Thymus (tissue), 11 donors: ENCODE measurements at regions not wholly inside any gene's neighbourhood (a gene's known extent, or its start where the extent isn't known, plus 50 kb on each side); places are given as distances from the start of the nearest gene placed in this dataset.

ENCODE experiments used
- DNase-seq, 9 donors: peaks; one replicate each; pipeline ENCODE4 v3.0.0-alpha.2; 2013; ENCODE audit warnings: low spot score in 9 of 9, low read depth in 6 of 9, missing footprints in 1 of 9
- H3K27ac ChIP-seq, 2 donors: one replicate each; pipeline ENCODE4 v1.5.1; 2013; ENCODE audit warnings: control low read depth in 1 of 2, low read depth in 1 of 2, low read length in 1 of 2, mild to moderate bottlenecking in 1 of 2, moderate library complexity in 1 of 2
- H3K27me3 ChIP-seq, 2 donors: one replicate each; pipeline ENCODE4 v1.5.1; 2013; ENCODE audit warnings: low read length in 1 of 2; ENCODE audit not compliant: control insufficient read depth in 2 of 2, insufficient read depth in 1 of 2
- H3K36me3 ChIP-seq, 2 donors: one replicate each; pipeline ENCODE4 v1.5.1; 2013; ENCODE audit warnings: low read length in 1 of 2, mild to moderate bottlenecking in 1 of 2, moderate library complexity in 1 of 2; ENCODE audit not compliant: control insufficient read depth in 2 of 2, insufficient read depth in 2 of 2
- H3K4me1 ChIP-seq, 2 donors: one replicate each; pipeline ENCODE4 v1.5.1; 2013; ENCODE audit warnings: low read length in 2 of 2; ENCODE audit not compliant: control insufficient read depth in 2 of 2, insufficient read depth in 2 of 2
- H3K4me3 ChIP-seq, 2 donors: one replicate each; pipeline ENCODE4 v1.5.1; 2013; ENCODE audit warnings: low read length in 2 of 2, control low read depth in 1 of 2, mild to moderate bottlenecking in 1 of 2
- H3K9me3 ChIP-seq, 2 donors: one replicate each; pipeline ENCODE4 v1.5.1; 2013; ENCODE audit warnings: low read length in 1 of 2, mild to moderate bottlenecking in 1 of 2; ENCODE audit not compliant: control insufficient read depth in 2 of 2, insufficient read depth in 1 of 2
- WGBS: extraction: QIAGEN DNeasy Blood & Tissue Kit; methylation state at CpG from one replicate; pipeline ENCODE4 v1.1.7; 2013; 5-methylcytosine and 5-hydroxymethylcytosine counted together
- donor health status: healthy.

- Histone ChIP-seq H3K4me3 (no peak overlapping the region), H3K36me3 (no peaks in the 10 kb centered on the region), H3K9me3 (no peaks in the 10 kb centered on the region), H3K27ac (no peak overlapping the region), H3K27me3 (peaks cover 0 to 21% of the 10 kb centered on the region in 2 donors), H3K4me1 (no peaks in the 10 kb centered on the region)
- 81% methylated on average over 14 of the region's 14 CpGs for WGBS
- no peak for DNase-seq
These were observed 95.5 kb upstream of the MSX1 start for GRCh38 chr4:4763822-4764557.

- DNase-seq = peak in 1 of 9 donors; percentile 5
- H3K27ac ChIP-seq = no peak overlapping the region
- peaks cover 0 to 21% of the 10 kb centered on the region in 2 donors for H3K27me3 ChIP-seq
- WGBS = 15% methylated on average over 27 of the region's 27 CpGs
- H3K4me3 ChIP-seq = no peak overlapping the region
- no peaks in the 10 kb centered on the region for H3K4me1 ChIP-seq
- no peaks in the 10 kb centered on the region for H3K36me3 ChIP-seq
- H3K9me3 ChIP-seq = no peaks in the 10 kb centered on the region
These were observed 96.3 kb upstream of the MSX1 start for GRCh38 chr4:4762909-4763821.

- H3K4me1 ChIP-seq = no peaks in the 10 kb centered on the region
- no peaks in the 10 kb centered on the region for H3K36me3 ChIP-seq
- H3K9me3 ChIP-seq = no peaks in the 10 kb centered on the region
- no peak overlapping the region for H3K4me3 ChIP-seq
- 86% methylated on average over 9 of the region's 9 CpGs for WGBS
- DNase-seq = no peak
- peaks cover 0 to 21% of the 10 kb centered on the region in 2 donors for H3K27me3 ChIP-seq
- no peak overlapping the region for H3K27ac ChIP-seq
These were observed 97.2 kb upstream of the MSX1 start for GRCh38 chr4:4762300-4762699.

GRCh38 chr4:4761128-4761982 lies 98.1 kb upstream of the MSX1 start:
- H3K9me3 ChIP-seq = no peaks in the 10 kb centered on the region
- no peak overlapping the region for H3K4me3 ChIP-seq
- no peaks in the 10 kb centered on the region for H3K36me3 ChIP-seq
- H3K27me3 ChIP-seq = peaks cover 0 to 23% of the 10 kb centered on the region in 2 donors
- H3K4me1 ChIP-seq = no peaks in the 10 kb centered on the region
- WGBS = 78% methylated on average over 20 of the region's 20 CpGs
- no peak for DNase-seq
- no peak overlapping the region for H3K27ac ChIP-seq

GRCh38 chr4:4759883-4760282 lies 99.6 kb upstream of the MSX1 start:
- Histone ChIP-seq H3K27me3 (peaks cover 0 to 30% of the 10 kb centered on the region in 2 donors), H3K36me3 (no peaks in the 10 kb centered on the region), H3K4me3 (no peak overlapping the region), H3K4me1 (no peaks in the 10 kb centered on the region), H3K27ac (no peak overlapping the region), H3K9me3 (no peaks in the 10 kb centered on the region)
- no peak for DNase-seq
- 92% methylated on average over 7 of the region's 7 CpGs for WGBS

- 97% methylated on average over 13 of the region's 13 CpGs for WGBS
These were observed 100.2 kb upstream of the MSX1 start for GRCh38 chr4:4759232-4759631.

GRCh38 chr4:4758681-4759080 lies 100.8 kb upstream of the MSX1 start:
- no peaks in the 10 kb centered on the region for H3K36me3 ChIP-seq
- H3K27me3 ChIP-seq = peaks cover under 1 to 37% of the 10 kb centered on the region in 2 donors
- H3K4me3 ChIP-seq = no peak overlapping the region
- DNase-seq = no peak
- no peak overlapping the region for H3K27ac ChIP-seq
- WGBS = 94% methylated on average over 8 of the region's 8 CpGs
- no peaks in the 10 kb centered on the region for H3K9me3 ChIP-seq
- no peaks in the 10 kb centered on the region for H3K4me1 ChIP-seq

More at GRCh38 chr4:4759232-4759631, 100.2 kb upstream of the MSX1 start:
- no peaks in the 10 kb centered on the region for H3K36me3 ChIP-seq
- no peaks in the 10 kb centered on the region for H3K9me3 ChIP-seq
- no peaks in the 10 kb centered on the region for H3K4me1 ChIP-seq
- H3K27me3 ChIP-seq = peaks cover 0 to 34% of the 10 kb centered on the region in 2 donors
- no peak overlapping the region for H3K27ac ChIP-seq
- H3K4me3 ChIP-seq = no peak overlapping the region
- DNase-seq = no peak

- Histone ChIP-seq H3K36me3 (no peaks in the 10 kb centered on the region), H3K4me3 (no peak overlapping the region), H3K9me3 (no peaks in the 10 kb centered on the region), H3K4me1 (no peaks in the 10 kb centered on the region), H3K27ac (no peak overlapping the region), H3K27me3 (peaks cover 3 to 43% of the 10 kb centered on the region in 2 donors)
- 88% methylated on average over 3 of the region's 3 CpGs for WGBS
- no peak for DNase-seq
These were observed 104.2 kb upstream of the MSX1 start for GRCh38 chr4:4755306-4755705.
